G401.6 (cell line): ENCODE measurements at regions not wholly inside any gene's neighbourhood (a gene's known extent, or its start where the extent isn't known, plus 50 kb on each side); places are given as distances from the start of the nearest gene placed in this dataset.
"Not testable (repeated sequence)": the region's sequence is repeated elsewhere in the genome, so short reads cannot be mapped to it uniquely, and the experiment has no call there.

Source experiments
- FAIRE-seq: peaks from 2 replicates; lab custom pipeline; 2012; peaks lifted over from hg19 to GRCh38; lab: Jason Lieb, UNC

DNA sequence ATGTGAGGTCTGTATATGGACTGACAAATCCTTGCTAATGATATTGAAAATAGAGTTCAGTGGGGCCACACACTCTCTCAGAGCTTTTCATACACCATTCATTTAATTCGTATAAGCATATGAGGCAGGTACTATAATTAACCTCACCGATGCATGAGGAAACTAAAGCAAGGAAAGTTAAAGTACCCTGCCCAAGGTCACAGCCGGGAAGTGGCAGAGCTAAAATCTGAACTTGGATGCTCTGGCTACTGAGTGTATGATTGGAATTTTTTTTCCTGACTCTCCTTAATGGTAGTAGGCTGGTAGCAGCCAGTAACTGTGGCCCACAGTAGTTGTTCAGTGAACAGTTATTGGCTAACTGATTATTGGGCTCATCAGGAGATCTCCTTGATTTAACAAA is 135.3 kb downstream of the NUDT12 start:
- FAIRE-seq: no peak

- FAIRE-seq: no peak
These were observed 136.7 kb downstream of the NUDT12 start for GRCh38 chr5:103425686-103426454.

DNA sequence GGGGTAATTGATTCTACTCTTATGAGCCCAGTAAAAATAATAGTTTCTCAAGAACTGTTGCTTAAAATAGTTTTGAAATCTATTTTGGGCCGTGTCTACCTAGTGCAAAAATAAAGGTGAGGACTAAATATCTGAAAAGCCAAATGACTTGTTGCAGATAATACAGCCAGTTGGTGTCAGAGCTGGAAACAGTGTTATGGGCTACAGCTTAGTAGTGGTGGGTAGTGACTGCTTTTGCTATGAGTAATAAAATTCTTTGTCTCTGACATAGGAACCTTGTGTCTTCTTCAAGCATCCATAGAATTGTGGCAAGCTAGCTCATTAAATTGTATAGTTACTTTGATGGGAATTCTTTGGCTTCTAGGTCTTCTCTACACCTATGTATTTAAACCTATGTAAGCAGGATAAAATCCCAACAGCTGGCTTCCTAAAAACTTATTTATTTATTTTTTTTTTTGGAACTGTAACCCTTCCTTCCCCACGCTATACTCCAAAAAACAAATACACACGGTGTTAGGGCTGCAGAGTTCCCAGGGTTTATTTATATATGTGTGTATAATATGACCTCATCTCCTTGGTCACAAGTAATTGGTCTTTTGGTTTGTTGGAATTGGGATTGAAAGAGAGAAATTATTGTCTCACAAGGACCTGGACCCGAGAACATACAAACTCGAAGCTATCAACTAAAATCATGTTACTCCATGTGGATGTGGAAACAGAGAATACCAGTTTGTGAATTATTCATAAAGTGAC is 138.0 kb downstream of the NUDT12 start:
- FAIRE-seq: no peak

- no peak for FAIRE-seq
These were observed 138.6 kb downstream of the NUDT12 start for GRCh38 chr5:103424026-103424425.

DNA sequence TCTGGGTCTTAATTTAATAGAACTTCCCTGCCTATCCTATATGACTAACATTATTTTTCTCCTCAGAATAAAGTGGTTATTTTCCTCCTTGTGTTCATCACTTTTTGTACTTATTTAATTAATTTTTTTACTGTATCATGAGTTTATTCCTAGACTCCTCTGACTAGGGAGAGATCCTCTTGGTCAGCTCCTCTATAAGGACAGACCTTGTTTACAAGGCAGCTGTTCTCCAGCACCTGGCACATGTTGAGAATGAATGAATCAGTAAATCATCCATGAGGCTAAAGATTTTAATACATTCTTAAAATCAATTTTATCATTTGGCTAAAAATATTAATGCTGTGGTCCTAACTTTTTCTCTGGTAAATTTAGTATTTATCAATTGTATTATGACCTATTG is 139.8 kb downstream of the NUDT12 start:
- FAIRE-seq: no peak

- FAIRE-seq: no peak
These were observed 148.0 kb downstream of the NUDT12 start for GRCh38 chr5:103414604-103415003.

DNA sequence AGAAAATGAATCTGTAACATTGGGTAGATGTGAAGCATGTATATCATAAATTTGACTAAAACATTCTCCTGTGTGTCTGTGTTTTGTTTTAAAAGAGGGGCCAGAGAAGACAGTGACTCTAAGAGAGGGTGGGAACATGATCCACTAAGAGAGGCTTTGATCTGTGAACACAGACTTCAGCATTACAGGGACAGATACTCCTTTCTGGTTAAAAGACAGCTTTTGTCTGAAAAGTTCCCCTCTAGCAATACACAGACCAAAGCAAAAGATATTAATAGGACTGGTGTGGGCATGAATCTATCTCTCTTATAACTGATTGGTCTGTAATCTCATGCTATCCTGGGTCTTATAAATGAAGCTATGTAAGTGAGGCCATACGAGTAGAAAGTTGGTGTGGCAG is 150.9 kb downstream of the NUDT12 start:
- no peak for FAIRE-seq

GRCh38 chr5:103410172-103410571 is 151.6 kb downstream of the MACIR start:
- no peak for FAIRE-seq

DNA sequence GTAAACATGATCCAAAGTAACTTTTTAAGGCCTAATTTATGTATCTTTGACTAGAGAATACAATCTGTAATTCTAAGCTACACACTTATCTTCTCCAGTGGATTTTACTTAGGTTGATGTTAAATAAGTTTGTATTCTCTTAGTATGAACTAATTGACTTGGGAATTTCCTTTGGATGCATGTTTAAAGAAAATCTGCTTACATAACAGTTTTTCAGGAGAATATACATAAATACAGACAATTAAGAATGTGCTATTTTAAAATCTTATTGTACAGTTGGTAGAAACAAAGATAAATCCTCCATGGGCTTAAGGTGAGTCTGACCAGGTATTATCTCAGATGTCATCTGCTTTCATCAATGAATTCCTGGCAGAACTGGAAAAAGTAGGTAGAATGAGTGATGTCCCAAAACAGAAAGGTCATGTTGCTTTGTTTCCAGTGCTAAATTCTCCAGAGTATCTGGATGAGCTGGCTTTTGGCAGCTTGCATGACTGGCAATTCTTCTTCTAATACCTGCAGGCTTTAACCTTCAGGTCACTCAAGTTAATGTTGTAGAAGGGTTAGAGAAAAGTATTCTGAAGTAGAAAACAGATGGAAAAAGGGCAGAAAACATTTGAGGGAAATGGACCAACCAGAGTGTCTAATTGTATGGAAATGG is 150.6 kb downstream of the MACIR start:
- no peak for FAIRE-seq

DNA sequence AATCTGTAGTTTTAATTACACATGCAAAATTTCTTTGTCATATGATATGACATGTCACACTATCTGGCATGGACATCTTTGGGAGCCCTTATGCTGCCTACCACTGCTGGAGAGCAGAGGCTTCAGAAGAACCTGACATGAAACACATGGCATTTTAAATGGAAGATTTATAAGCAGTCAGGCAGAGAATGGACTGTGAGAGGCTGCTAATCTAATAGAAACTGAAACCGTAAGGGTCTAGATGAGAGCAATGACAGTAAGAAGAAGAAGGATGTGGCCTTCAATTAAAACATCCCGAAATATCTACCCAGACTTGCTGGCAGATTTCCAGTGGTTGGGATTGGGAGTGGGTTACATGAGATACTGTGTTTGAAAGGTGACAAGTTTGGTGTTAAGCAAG is 149.8 kb downstream of the MACIR start:
- FAIRE-seq: no peak

DNA sequence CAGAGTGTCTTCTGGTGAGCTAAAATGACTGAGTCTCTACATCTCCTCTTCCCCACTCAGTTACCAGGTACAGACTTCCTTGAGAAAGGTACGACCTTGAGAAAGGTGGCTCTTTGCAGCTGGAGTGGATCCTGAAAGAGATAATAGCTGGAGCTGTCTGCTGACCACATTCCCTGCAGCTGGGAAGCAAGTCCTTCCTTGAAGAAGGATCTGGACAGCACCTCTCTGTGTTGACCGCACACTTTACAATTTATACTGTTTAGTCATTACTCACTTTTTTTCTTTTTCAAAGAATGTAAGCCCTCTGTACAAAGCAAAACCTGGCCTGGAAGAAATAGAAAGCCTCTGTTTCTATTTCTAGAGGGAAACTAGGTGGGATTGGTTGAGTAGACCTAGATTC is 148.8 kb downstream of the MACIR start:
- FAIRE-seq: no peak

DNA sequence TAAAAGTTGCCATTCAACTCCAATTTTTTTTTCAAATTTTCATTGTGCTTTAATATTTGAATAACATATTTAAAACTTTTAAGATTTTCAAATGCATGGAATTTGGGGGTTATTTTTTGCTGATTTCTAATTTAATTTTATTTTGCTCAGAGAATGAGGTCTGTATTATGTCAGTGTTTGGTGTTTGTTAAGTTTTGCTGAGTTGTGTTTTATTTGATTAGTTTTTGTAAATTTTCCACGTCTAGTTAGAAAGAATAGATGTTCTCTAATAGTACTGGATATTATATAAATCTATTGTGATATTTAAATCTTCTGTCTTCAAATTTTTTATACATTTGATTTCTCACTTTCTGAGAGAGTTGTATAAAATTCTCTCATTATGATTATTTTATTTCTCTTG is 145.9 kb downstream of the MACIR start:
- no peak for FAIRE-seq

GRCh38 chr5:103402851-103403250 is 144.3 kb downstream of the MACIR start:
- no peak for FAIRE-seq

GRCh38 chr5:103397739-103398581 is 139.4 kb downstream of the MACIR start:
- no peak for FAIRE-seq

DNA sequence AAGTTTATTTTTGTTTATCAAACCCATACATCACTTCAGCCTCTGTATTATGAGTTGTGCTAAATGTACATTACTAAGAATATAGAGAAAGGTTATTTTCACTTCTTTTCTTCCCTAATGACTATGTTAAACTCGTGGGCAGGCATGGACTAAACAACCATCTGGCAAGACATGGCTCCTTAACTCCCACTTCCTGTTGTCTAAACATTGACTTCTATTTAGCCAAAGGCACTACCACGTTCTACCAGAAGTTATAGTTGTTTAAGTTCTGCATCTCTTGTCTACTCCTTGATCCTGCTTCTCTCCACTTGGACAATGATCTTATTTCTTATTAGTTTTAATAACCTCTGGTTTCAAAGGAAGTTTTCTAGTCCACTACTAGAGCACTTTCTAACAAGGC is 136.1 kb downstream of the MACIR start:
- no peak for FAIRE-seq

- no peak for FAIRE-seq
These were observed 134.7 kb downstream of the MACIR start for GRCh38 chr5:103393101-103393754.

GRCh38 chr5:103391659-103392058 is 133.1 kb downstream of the MACIR start:
- FAIRE-seq: no peak

- FAIRE-seq: no peak
These were observed 131.3 kb downstream of the MACIR start for GRCh38 chr5:103389846-103390245.

GRCh38 chr5:103389357-103389756 is 130.8 kb downstream of the MACIR start:
- FAIRE-seq: no peak

- no peak for FAIRE-seq
These were observed 127.2 kb downstream of the MACIR start for GRCh38 chr5:103385722-103386121.

- not testable (repeated sequence) for FAIRE-seq
These were observed 119.1 kb downstream of the MACIR start for GRCh38 chr5:103377638-103378037.
